Peyer's patch (tissue), 4 donors: ENCODE measurements at regions not wholly inside any gene's neighbourhood (a gene's known extent, or its start where the extent isn't known, plus 50 kb on each side); places are given as distances from the start of the nearest gene placed in this dataset.

ENCODE experiments used
- CTCF ChIP-seq, 6 experiments: fragments of 450-650 bp in 4 of 6; fragments of 200-600 bp in 2 of 6; sonication (generic) in 1 of 6; IDR thresholded peaks; one replicate each; pipeline ENCODE4 v1.5.1; 2017 to 2019; ENCODE audit warnings: antibody characterized with exemption in 6 of 6, mild to moderate bottlenecking in 3 of 6, moderate library complexity in 1 of 6
- POLR2A ChIP-seq, 2 donors: fragments of 450-650 bp; IDR thresholded peaks; one replicate each; pipeline ENCODE4 v1.5.1; 2017; ENCODE audit warnings: antibody characterized with exemption in 2 of 2, mild to moderate bottlenecking in 2 of 2, moderate library complexity in 2 of 2

DNA sequence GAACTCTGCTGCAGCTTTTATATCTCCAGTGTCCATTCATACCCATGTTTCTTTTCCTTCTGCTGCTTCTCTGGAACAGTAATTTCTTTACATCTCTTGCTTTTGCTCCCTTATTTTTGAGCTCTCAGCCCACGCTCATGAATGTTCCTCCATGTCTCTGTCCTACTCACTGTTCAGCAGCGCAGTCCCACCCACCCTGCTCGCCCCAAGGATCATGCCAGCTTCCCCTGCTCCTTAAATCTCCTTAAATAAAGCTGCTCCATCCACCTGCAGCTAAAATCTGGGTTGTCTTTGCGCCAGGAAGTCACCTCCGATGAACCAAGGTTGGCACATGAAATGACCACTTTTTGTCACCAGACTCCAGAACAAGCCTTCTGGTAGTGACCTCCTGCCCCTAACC lies 201.1 kb upstream of the RGS6 start:
- TF ChIP-seq CTCF (IDR thresholded peaks at IDR 0.05) (no peak), POLR2A (IDR thresholded peaks at IDR 0.05) (no peak)
